BJ (cell line): ENCODE measurements at regions not wholly inside any gene's neighbourhood (a gene's known extent, or its start where the extent isn't known, plus 50 kb on each side); places are given as distances from the start of the nearest gene placed in this dataset.

ENCODE experiments used
- CTCF ChIA-PET: fragments of 350-600 bp; formaldehyde crosslinking; extraction: SDS; loops from one replicate; lab custom pipeline; 2021; ENCODE audit warnings: antibody characterized with exemption, inconsistent platforms; lab: Yijun Ruan, JAX
- POLR2A ChIA-PET: fragments of 300-600 bp; sonication (Branson Sonifier 250); formaldehyde crosslinking; extraction: SDS; loops from one replicate; lab custom pipeline; 2021; ENCODE audit warnings: antibody characterized with exemption; lab: Charles Lee
- DNase-seq: peaks from one replicate; pipeline ENCODE4 v3.0.0-alpha.2; 2011; ENCODE audit warnings: low read depth
- H3K27me3 ChIP-seq: 2 replicates; pipeline ENCODE4 v1.6.0; 2011; ENCODE audit warnings: low read length; ENCODE audit not compliant: control insufficient read depth, insufficient read depth
- H3K36me3 ChIP-seq: 2 replicates; pipeline ENCODE4 v1.5.1; 2011; ENCODE audit warnings: low read length; ENCODE audit not compliant: control insufficient read depth, insufficient read depth
- H3K4me3 ChIP-seq: 2 replicates; pipeline ENCODE4 v1.5.1; 2011; ENCODE audit warnings: low read depth, mild to moderate bottlenecking, control low read depth, low read length
- TF ChIP-seq, protein P1 (sequence below): IDR thresholded peaks from 2 replicates; pipeline ENCODE4 v1.5.1; 2011; ENCODE audit warnings: low read depth, mild to moderate bottlenecking, control low read depth, inconsistent platforms, low read length, moderate library complexity; ENCODE audit not compliant: insufficient read depth

DNA sequence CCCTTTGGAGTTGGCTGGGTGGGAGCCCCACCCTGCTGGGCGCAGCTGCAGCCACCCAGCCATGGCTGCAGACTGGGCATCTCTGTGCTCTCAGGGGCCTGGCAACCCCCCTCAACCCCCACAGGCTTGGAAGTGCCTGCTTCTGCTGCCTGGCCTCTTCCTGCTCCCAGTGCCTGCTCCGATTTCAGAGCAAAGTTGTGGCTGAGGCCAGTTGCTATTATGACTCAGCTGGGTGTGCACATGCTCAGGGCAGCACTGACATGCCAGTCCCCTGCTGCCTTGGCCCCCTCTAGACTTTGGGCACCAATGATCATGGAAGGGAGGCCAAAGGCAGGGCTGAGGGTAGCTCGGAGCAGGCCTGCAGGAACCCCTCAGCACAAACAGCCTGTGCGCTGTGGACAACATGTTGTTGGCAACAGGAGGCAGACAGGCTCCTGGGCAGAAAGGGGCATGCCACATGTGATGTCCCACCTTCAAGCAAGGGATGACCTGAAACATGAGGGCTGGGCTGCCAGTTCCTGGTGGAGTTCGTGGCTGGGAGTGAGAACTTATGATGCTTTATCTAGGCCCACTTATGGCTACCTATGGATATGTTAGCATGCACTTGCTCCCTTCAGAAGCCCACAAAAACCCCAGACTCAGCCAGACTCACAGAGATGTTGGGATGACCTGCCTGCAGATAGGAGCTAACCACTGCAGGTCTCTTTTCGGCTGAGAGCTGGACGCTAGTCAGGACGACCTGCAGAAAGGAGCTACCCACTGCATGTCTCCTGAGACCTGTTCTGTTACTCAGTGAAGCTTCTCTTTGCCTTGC is 96.4 kb upstream of the AMOTL1 start:
- Histone ChIP-seq H3K4me3 (no peak overlapping the region), H3K27me3 (no peaks in the 10 kb centered on the region), H3K36me3 (no peaks in the 10 kb centered on the region)
- POLR2A ChIA-PET: no interaction called here
- CTCF ChIA-PET: no interaction called here
- DNase-seq: no peak
- TF ChIP-seq, protein P1, sequence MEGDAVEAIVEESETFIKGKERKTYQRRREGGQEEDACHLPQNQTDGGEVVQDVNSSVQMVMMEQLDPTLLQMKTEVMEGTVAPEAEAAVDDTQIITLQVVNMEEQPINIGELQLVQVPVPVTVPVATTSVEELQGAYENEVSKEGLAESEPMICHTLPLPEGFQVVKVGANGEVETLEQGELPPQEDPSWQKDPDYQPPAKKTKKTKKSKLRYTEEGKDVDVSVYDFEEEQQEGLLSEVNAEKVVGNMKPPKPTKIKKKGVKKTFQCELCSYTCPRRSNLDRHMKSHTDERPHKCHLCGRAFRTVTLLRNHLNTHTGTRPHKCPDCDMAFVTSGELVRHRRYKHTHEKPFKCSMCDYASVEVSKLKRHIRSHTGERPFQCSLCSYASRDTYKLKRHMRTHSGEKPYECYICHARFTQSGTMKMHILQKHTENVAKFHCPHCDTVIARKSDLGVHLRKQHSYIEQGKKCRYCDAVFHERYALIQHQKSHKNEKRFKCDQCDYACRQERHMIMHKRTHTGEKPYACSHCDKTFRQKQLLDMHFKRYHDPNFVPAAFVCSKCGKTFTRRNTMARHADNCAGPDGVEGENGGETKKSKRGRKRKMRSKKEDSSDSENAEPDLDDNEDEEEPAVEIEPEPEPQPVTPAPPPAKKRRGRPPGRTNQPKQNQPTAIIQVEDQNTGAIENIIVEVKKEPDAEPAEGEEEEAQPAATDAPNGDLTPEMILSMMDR: no peak

DNA sequence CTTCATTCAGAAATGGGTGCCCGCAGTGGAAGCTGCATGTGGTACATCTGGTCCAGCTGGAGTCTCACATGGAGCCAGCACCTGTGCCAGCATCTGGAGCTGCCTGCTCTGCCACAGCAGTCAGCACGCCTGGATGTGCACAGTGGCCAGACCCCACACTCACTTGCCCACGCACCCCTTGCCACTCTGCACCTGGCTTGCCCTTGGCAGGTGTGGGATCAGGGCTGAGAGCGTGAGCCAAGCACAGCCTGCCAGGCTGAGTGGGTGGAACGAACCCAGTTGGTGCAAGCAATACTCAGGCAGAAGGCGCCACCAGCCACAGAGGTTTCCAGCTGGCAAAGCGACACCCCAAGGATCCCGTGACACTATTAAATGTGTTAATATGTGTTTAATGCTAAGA is 95.5 kb upstream of the AMOTL1 start:
- no peak overlapping the region for H3K4me3 ChIP-seq
- ChIA-PET CTCF (no interaction called here), POLR2A (no interaction called here)
- H3K36me3 ChIP-seq: no peaks in the 10 kb centered on the region
- TF ChIP-seq, protein P1: no peak
- no peaks in the 10 kb centered on the region for H3K27me3 ChIP-seq
- no peak for DNase-seq

DNA sequence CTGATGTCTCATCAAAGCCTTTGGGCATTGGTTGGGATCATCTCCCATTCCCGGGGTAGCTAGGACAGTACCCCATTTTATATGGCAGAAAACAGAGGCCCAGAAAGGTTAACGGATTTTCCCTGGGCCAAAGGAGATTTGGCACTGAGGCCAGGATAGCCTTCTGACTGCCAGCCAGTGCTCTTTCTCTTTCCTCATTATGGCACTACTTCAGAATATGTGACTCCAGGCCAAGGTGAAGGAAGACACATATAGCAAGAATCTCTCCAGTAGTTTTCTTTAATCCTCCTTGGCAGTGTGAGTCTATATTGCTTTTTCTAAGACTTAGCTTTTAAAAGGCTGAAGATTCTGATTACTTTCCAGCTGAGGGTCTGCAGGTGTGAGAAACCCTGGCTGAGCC is 94.8 kb upstream of the AMOTL1 start:
- Histone ChIP-seq H3K4me3 (no peak overlapping the region), H3K36me3 (no peaks in the 10 kb centered on the region), H3K27me3 (no peaks in the 10 kb centered on the region)
- CTCF ChIA-PET: no interaction called here
- DNase-seq: no peak
- TF ChIP-seq, protein P1: no peak
- POLR2A ChIA-PET: no interaction called here

DNA sequence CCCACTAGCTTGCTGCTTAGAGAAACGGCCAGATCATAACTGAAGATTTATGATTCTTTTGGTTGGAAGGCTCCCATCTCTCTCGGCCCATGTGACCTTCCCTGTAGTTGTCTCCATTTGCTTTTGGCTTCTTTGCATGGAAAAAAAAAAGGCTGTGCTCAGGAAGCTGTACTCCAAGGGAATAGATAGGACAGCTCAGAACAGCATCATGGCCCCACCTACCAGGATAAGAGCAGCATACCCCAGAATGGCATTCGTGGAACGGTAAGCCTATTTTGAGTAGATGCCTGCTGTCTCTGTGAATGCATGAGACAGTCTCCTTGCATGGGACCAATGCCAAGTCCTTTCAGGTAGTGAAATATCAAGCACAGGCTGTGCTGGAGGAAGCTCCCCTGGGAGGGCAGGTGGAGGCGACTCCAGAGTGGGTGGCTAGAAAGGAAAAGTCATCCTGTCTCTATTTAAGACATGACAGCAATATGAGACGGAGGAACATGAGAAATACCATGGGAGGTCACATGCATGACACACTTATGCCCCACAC is 94.1 kb upstream of the AMOTL1 start:
- Histone ChIP-seq H3K36me3 (no peaks in the 10 kb centered on the region), H3K4me3 (no peak overlapping the region), H3K27me3 (no peaks in the 10 kb centered on the region)
- ChIA-PET CTCF (no interaction called here), POLR2A (no interaction called here)
- DNase-seq: no peak
- TF ChIP-seq, protein P1: no peak

DNA sequence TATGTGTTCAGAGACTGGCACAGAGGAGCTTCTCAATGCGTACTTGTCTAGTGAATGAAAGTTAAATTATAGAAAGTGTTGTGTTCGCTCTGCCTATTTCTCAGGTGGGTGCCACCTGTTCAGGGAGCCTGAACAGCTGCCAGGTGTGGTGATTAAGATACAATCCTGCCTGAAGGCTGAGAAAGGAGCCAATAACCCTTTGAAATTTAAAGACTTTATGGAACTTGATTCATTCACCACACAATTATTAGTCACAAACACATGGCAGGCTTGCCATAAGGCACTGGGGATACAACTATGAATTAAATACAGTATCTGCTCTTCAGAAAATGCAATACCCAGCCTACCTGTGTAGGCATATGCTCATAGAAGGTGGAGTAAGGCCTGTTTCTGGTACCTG is 92.9 kb upstream of the AMOTL1 start:
- ChIA-PET CTCF (no interaction called here), POLR2A (no interaction called here)
- TF ChIP-seq, protein P1: no peak
- Histone ChIP-seq H3K36me3 (no peaks in the 10 kb centered on the region), H3K27me3 (no peaks in the 10 kb centered on the region), H3K4me3 (no peak overlapping the region)
- no peak for DNase-seq
